GM12878 (cell line): ENCODE measurements at regions not wholly inside any gene's neighbourhood (a gene's known extent, or its start where the extent isn't known, plus 50 kb on each side); places are given as distances from the start of the nearest gene placed in this dataset.

Experiments
- ATAC-seq: fragments of 200-7000 bp; cut with Tn5 transposase; 3 replicates; pipeline ENCODE4 v1.9.1; 2020; ENCODE audit warnings: mild to moderate bottlenecking, moderate library complexity
- BruUV-seq: library from RNA; stranded (reverse); fragments of 400-500 nt; replicated peaks from 2 replicates; lab custom pipeline; 2021; lab: Mats Ljungman, UMichigan
- CTCF ChIA-PET: fragments of 300-600 bp; sonication (Branson Sonifier 250); formaldehyde crosslinking; extraction: SDS; loops from one replicate; lab custom pipeline; 2021; ENCODE audit warnings: inconsistent platforms; lab: Yijun Ruan, JAX
- POLR2A ChIA-PET: fragments of 350-600 bp; formaldehyde crosslinking; extraction: SDS; loops from one replicate; lab custom pipeline; 2021; ENCODE audit warnings: inconsistent platforms; lab: Charles Lee
- RAD21 ChIA-PET: fragments of 300-600 bp; sonication (Branson Sonifier 250); formaldehyde crosslinking; loops from one replicate; lab custom pipeline; 2023; ENCODE audit warnings: antibody characterized with exemption; ENCODE audit not compliant: unreplicated experiment; lab: Charles Lee
- SMC1A ChIA-PET: fragments of 300-600 bp; sonication (Branson Sonifier 250); formaldehyde crosslinking; loops from one replicate; lab custom pipeline; 2023; ENCODE audit not compliant: unreplicated experiment, uncharacterized antibody; lab: Charles Lee
- DNase-seq: peaks from one replicate; pipeline ENCODE4 v3.0.0-alpha.2; 2011; ENCODE audit warnings: low read depth, low spot score
- FAIRE-seq: peaks from 3 replicates; lab custom pipeline; 2011; peaks lifted over from hg19 to GRCh38; lab: Jason Lieb, UNC
- H2AFZ ChIP-seq: 2 replicates; pipeline ENCODE4 v1.6.0; 2011; ENCODE audit warnings: low read depth, low read length, control low read depth; ENCODE audit not compliant: control insufficient read depth
- H3K27ac ChIP-seq: 2 replicates; pipeline ENCODE4 v1.5.1; 2011; ENCODE audit warnings: control low read depth; ENCODE audit not compliant: control insufficient read depth, insufficient read depth
- H3K27me3 ChIP-seq, 2 experiments: replicated peaks in 1 of 2; 2 replicates each; pipeline versions ENCODE4 v1.6.0 to v1.6.1; 2011; ENCODE audit warnings: low read length in 1 of 2; ENCODE audit not compliant: control insufficient read depth in 2 of 2, insufficient read depth in 2 of 2
- H3K36me3 ChIP-seq, 2 experiments: 2 replicates each; pipeline ENCODE4 v1.5.1; 2011; ENCODE audit warnings: low read length in 1 of 2; ENCODE audit not compliant: control insufficient read depth in 2 of 2, insufficient read depth in 2 of 2
- H3K4me1 ChIP-seq: 2 replicates; pipeline ENCODE4 v1.6.1; 2011; ENCODE audit warnings: mild to moderate bottlenecking, low read length, moderate library complexity, mixed read lengths; ENCODE audit not compliant: control insufficient read depth, insufficient read depth
- H3K4me2 ChIP-seq: 2 replicates; pipeline ENCODE4 v1.6.0; 2011; ENCODE audit warnings: control low read depth; ENCODE audit not compliant: control insufficient read depth, insufficient read depth
- H3K4me3 ChIP-seq: fragments of 200-600 bp; sonication (generic); 2 replicates; pipeline ENCODE4 v1.5.1; 2016
- H3K79me2 ChIP-seq: 2 replicates; pipeline ENCODE4 v1.6.0; 2011; ENCODE audit warnings: low read length; ENCODE audit not compliant: control insufficient read depth, insufficient read depth
- H3K9ac ChIP-seq: 2 replicates; pipeline ENCODE4 v1.8.0; 2011; ENCODE audit warnings: low read length, control low read depth, mixed read lengths; ENCODE audit not compliant: control insufficient read depth, insufficient read depth
- H3K9me3 ChIP-seq: replicated peaks from 3 replicates; pipeline ENCODE4 v1.5.1; 2011; ENCODE audit warnings: mild to moderate bottlenecking, low read length; ENCODE audit not compliant: control insufficient read depth, insufficient read depth
- H4K20me1 ChIP-seq: 2 replicates; pipeline ENCODE4 v1.6.0; 2011; ENCODE audit not compliant: control insufficient read depth, insufficient read depth
- CBFB ChIP-seq: IDR thresholded peaks from 2 replicates; pipeline ENCODE4 v1.6.1; 2016; ENCODE audit warnings: antibody characterized with exemption, low read depth
- CEBPB ChIP-seq, 2 experiments: fragments of 150-350 bp in 1 of 2; IDR thresholded peaks; 2 replicates each; pipeline ENCODE4 v1.6.1; 2012 to 2014; ENCODE audit warnings: low read depth in 2 of 2, low read length in 2 of 2, borderline replicate concordance in 1 of 2, inconsistent platforms in 1 of 2
- HDAC6 ChIP-seq: fragments of 200-600 bp; sonication (generic); IDR thresholded peaks from one replicate; pipeline ENCODE4 v1.8.0; 2017; ENCODE audit warnings: antibody characterized with exemption; ENCODE audit not compliant: unreplicated experiment
- IKZF2 ChIP-seq, 2 experiments: fragments of 450-650 bp; IDR thresholded peaks; 2 replicates each; pipeline ENCODE4 v1.6.1; 2017; ENCODE audit warnings: mild to moderate bottlenecking in 2 of 2, moderate library complexity in 2 of 2
- IRF3 ChIP-seq: fragments of 450-650 bp; IDR thresholded peaks from 2 replicates; pipeline ENCODE4 v1.6.1; 2014; ENCODE audit warnings: mild to moderate bottlenecking
- MTA3 ChIP-seq: IDR thresholded peaks from 2 replicates; pipeline ENCODE4 v1.6.1; 2012; ENCODE audit warnings: low read length, inconsistent platforms, borderline replicate concordance
- MXI1 ChIP-seq: fragments of 150-350 bp; IDR thresholded peaks from 2 replicates; pipeline ENCODE4 v1.6.1; 2011; ENCODE audit warnings: low read depth, mild to moderate bottlenecking, inconsistent platforms, low read length, improper control_type of control experiment
- NFIC ChIP-seq: IDR thresholded peaks from 2 replicates; pipeline ENCODE4 v1.6.1; 2012; ENCODE audit warnings: low read depth, mild to moderate bottlenecking, inconsistent platforms, low read length, moderate library complexity
- NR2F1 ChIP-seq: fragments of 450-650 bp; conservative IDR thresholded peaks from 2 replicates; pipeline ENCODE4 v1.6.1; 2017; ENCODE audit warnings: mild to moderate bottlenecking
- STAT1 ChIP-seq: fragments of 450-650 bp; conservative IDR thresholded peaks from 2 replicates; pipeline ENCODE4 v1.6.1; 2014; ENCODE audit warnings: antibody characterized with exemption, mild to moderate bottlenecking
- TBL1XR1 ChIP-seq: IDR thresholded peaks from 2 replicates; pipeline ENCODE4 v1.6.1; 2012; ENCODE audit warnings: low read depth, low read length, improper control_type of control experiment
- YY1 ChIP-seq: IDR thresholded peaks from 2 replicates; pipeline ENCODE4 v1.6.1; 2011; ENCODE audit warnings: low read depth, mild to moderate bottlenecking, low read length
- WGBS: methylation state at CpG from one replicate; pipeline ENCODE4 v1.1.6; 2016; ENCODE audit warnings: low lambda C conversion rate; ENCODE audit not compliant: insufficient replicate concordance, insufficient coverage; ENCODE audit errors: missing lambda C conversion rate; 5-methylcytosine and 5-hydroxymethylcytosine counted together
- in situ Hi-C: fragments of 300-500 bp; cut with MboI; formaldehyde crosslinking; loops from 9 replicates; pipeline ENCODE4 v1.14.3; 2018; ENCODE audit warnings: mixed read lengths
- intact Hi-C: fragments of 100-400 bp; cut with micrococcal nuclease; formaldehyde crosslinking; loops from one replicate; pipeline ENCODE4 v1.14.2; 2022; ENCODE audit not compliant: unreplicated experiment
- TF ChIP-seq, protein P1 (sequence below): IDR thresholded peaks from 2 replicates; pipeline ENCODE4 v1.6.1; 2012; ENCODE audit warnings: low read depth, low read length, improper control_type of control experiment
- TF ChIP-seq, protein P2 (sequence below): fragments of 450-650 bp; IDR thresholded peaks from 2 replicates; pipeline ENCODE4 v1.6.1; 2018; ENCODE audit warnings: borderline replicate concordance, mild to moderate bottlenecking; ENCODE audit not compliant: partially characterized antibody

DNA sequence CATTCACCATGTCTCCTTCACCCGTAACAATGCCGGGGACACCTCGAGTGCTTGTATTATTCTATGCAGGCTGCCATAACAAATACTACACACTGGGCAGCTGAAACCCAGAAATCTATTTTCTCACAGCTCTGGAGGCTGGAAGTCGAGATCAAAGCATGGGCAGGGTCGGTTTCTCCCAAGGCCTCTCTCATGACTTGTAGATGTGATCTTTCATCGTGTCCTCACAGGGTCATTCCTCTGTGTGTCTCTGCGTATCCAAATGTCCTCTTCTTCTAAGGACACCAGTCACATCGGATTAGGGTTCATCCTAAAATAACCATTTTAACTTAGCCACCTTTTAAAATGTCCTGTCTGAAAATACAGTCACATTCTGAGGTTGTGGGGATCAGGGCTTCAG is 303.5 kb downstream of the KLF6 start:
- RAD21 ChIA-PET: no interaction called here
- no peak overlapping the region for H3K4me3 ChIP-seq
- SMC1A ChIA-PET: no interaction called here
- no peaks in the 10 kb centered on the region for H3K27me3 ChIP-seq
- WGBS: 81% methylated on average over 8 of the region's 8 CpGs
- no peak for DNase-seq
- H2AFZ ChIP-seq: no peak overlapping the region
- no peaks in the 10 kb centered on the region for H3K36me3 ChIP-seq
- H3K4me1 ChIP-seq: peaks cover 58% of the 10 kb centered on the region
- no peaks in the 10 kb centered on the region for H4K20me1 ChIP-seq
- TF ChIP-seq, protein P1, sequence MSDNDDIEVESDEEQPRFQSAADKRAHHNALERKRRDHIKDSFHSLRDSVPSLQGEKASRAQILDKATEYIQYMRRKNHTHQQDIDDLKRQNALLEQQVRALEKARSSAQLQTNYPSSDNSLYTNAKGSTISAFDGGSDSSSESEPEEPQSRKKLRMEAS: no peak
- TF ChIP-seq NR2F1: no peak
- no peak for TF ChIP-seq TBL1XR1
- TF ChIP-seq NFIC: no peak
- TF ChIP-seq HDAC6: no peak
- TF ChIP-seq MTA3: no peak
- no peak for TF ChIP-seq YY1
- TF ChIP-seq, protein P2, sequence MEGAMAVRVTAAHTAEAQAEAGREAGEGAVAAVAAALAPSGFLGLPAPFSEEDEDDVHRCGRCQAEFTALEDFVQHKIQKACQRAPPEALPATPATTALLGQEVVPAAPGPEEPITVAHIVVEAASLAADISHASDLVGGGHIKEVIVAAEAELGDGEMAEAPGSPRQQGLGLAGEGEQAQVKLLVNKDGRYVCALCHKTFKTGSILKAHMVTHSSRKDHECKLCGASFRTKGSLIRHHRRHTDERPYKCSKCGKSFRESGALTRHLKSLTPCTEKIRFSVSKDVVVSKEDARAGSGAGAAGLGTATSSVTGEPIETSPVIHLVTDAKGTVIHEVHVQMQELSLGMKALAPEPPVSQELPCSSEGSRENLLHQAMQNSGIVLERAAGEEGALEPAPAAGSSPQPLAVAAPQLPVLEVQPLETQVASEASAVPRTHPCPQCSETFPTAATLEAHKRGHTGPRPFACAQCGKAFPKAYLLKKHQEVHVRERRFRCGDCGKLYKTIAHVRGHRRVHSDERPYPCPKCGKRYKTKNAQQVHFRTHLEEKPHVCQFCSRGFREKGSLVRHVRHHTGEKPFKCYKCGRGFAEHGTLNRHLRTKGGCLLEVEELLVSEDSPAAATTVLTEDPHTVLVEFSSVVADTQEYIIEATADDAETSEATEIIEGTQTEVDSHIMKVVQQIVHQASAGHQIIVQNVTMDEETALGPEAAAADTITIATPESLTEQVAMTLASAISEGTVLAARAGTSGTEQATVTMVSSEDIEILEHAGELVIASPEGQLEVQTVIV: no peak
- TF ChIP-seq CBFB: no peak
- no peak for TF ChIP-seq IRF3
- no peak for TF ChIP-seq CEBPB (IDR thresholded peaks at IDR 0.05; ENCODE audit: borderline replicate concordance in 1 of 2, low read depth in 2 of 2, low read length in 2 of 2)
- TF ChIP-seq STAT1: no peak
- no peak for TF ChIP-seq MXI1
- TF ChIP-seq IKZF2 (IDR thresholded peaks at IDR 0.05): no peak
- intact Hi-C loops (no loop called here), in situ Hi-C loops (no loop called here)
- CTCF ChIA-PET: no interaction called here
- BruUV-seq: no TSS peak
- no peak for FAIRE-seq
- no peak for ATAC-seq
- H3K9me3 ChIP-seq: no peaks in the 10 kb centered on the region; the same call in 2 of the 3 replicates
- H3K4me2 ChIP-seq: no peak overlapping the region
- H3K27ac ChIP-seq: no peak overlapping the region
- no peaks in the 10 kb centered on the region for H3K79me2 ChIP-seq
- no peak overlapping the region for H3K9ac ChIP-seq
- POLR2A ChIA-PET: no interaction called here
